Type B pancreatic cell (in vitro differentiated cells): ENCODE measurements at regions not wholly inside any gene's neighbourhood (a gene's known extent, or its start where the extent isn't known, plus 50 kb on each side); places are given as distances from the start of the nearest gene placed in this dataset.
"Not testable (repeated sequence)": the region's sequence is repeated elsewhere in the genome, so short reads cannot be mapped to it uniquely, and the experiment has no call there.

Experiments used
- DNase-seq: peaks from one replicate; pipeline ENCODE4 v3.0.0; 2021; ENCODE audit warnings: mixed read lengths; ENCODE audit not compliant: unreplicated experiment; ENCODE audit errors: extremely low spot score
- H3K27ac Mint-ChIP-seq: 2 replicates; pipeline ENCODE4 v1.8.0; 2021; ENCODE audit warnings: mild to moderate bottlenecking, mixed read lengths
- H3K27me3 Mint-ChIP-seq: 2 replicates; pipeline ENCODE4 v1.8.0; 2021; ENCODE audit warnings: mixed read lengths
- H3K36me3 Mint-ChIP-seq: 2 replicates; pipeline ENCODE4 v1.8.0; 2021; ENCODE audit warnings: mixed read lengths
- H3K4me1 Mint-ChIP-seq: one replicate; pipeline ENCODE4 v1.8.0; 2021; ENCODE audit warnings: mixed read lengths; ENCODE audit not compliant: unreplicated experiment
- H3K4me3 Mint-ChIP-seq: 2 replicates; pipeline ENCODE4 v1.8.0; 2021; ENCODE audit warnings: mild to moderate bottlenecking, mixed read lengths
- H3K9me3 Mint-ChIP-seq: 2 replicates; pipeline ENCODE4 v1.8.0; 2021; ENCODE audit warnings: mixed read lengths
- CTCF ChIP-seq: fragments of 200-600 bp; sonication (generic); conservative IDR thresholded peaks from 2 replicates; pipeline ENCODE4 v1.5.0; 2021; ENCODE audit warnings: antibody characterized with exemption, mild to moderate bottlenecking

- no peak for DNase-seq
- peaks cover 6% of the 10 kb centered on the region for H3K27me3 Mint-ChIP-seq
- no peak overlapping the region for H3K4me3 Mint-ChIP-seq
- no peak overlapping the region for H3K27ac Mint-ChIP-seq
- no peaks in the 10 kb centered on the region for H3K36me3 Mint-ChIP-seq
- no peak for TF ChIP-seq CTCF
- no peaks in the 10 kb centered on the region for H3K9me3 Mint-ChIP-seq
- H3K4me1 Mint-ChIP-seq, result no peaks in the 10 kb centered on the region
These were observed 118.6 kb downstream of the ATXN7L3B start for GRCh38 chr12:74656251-74656650.

- Mint-ChIP-seq H3K27ac (no peak overlapping the region), H3K4me3 (no peak overlapping the region), H3K9me3 (no peaks in the 10 kb centered on the region)
These were observed 122.8 kb downstream of the ATXN7L3B start for GRCh38 chr12:74660442-74660841.

GRCh38 chr12:74663958-74664357, 126.3 kb downstream of the ATXN7L3B start:
- TF ChIP-seq CTCF, result no peak
- Mint-ChIP-seq H3K4me1 (no peaks in the 10 kb centered on the region), H3K9me3 (no peaks in the 10 kb centered on the region), H3K27me3 (no peaks in the 10 kb centered on the region), H3K36me3 (no peaks in the 10 kb centered on the region), H3K27ac (no peak overlapping the region), H3K4me3 (no peak overlapping the region)
- no peak for DNase-seq

More at GRCh38 chr12:74660442-74660841, 122.8 kb downstream of the ATXN7L3B start:
- peaks cover 6% of the 10 kb centered on the region for H3K27me3 Mint-ChIP-seq
- H3K36me3 Mint-ChIP-seq, result no peaks in the 10 kb centered on the region
- H3K4me1 Mint-ChIP-seq, result no peaks in the 10 kb centered on the region
- no peak for TF ChIP-seq CTCF
- DNase-seq, result no peak

- TF ChIP-seq CTCF, result no peak
- Mint-ChIP-seq H3K27me3 (peaks cover 2% of the 10 kb centered on the region), H3K4me3 (no peak overlapping the region), H3K27ac (no peak overlapping the region), H3K36me3 (no peaks in the 10 kb centered on the region), H3K4me1 (no peaks in the 10 kb centered on the region), H3K9me3 (no peaks in the 10 kb centered on the region)
- DNase-seq, result no peak
These were observed 128.1 kb downstream of the ATXN7L3B start for GRCh38 chr12:74665690-74666089.

GRCh38 chr12:74671421-74671820, 133.8 kb downstream of the ATXN7L3B start:
- Mint-ChIP-seq H3K27me3 (peaks cover 2% of the 10 kb centered on the region), H3K4me1 (no peaks in the 10 kb centered on the region), H3K4me3 (no peak overlapping the region), H3K9me3 (no peaks in the 10 kb centered on the region), H3K36me3 (no peaks in the 10 kb centered on the region), H3K27ac (no peak overlapping the region)
- no peak for DNase-seq
- TF ChIP-seq CTCF, result no peak

GRCh38 chr12:74676955-74677354, 139.3 kb downstream of the ATXN7L3B start:
- H3K9me3 Mint-ChIP-seq, H3K4me1 Mint-ChIP-seq, DNase-seq, H3K27ac Mint-ChIP-seq, H3K4me3 Mint-ChIP-seq, H3K36me3 Mint-ChIP-seq, H3K27me3 Mint-ChIP-seq: not testable (repeated sequence)
